Transverse colon (tissue), 4 donors: ENCODE measurements at regions not wholly inside any gene's neighbourhood (a gene's known extent, or its start where the extent isn't known, plus 50 kb on each side); places are given as distances from the start of the nearest gene placed in this dataset.

ENCODE experiments used
- POLR2A ChIP-seq: fragments of 450-650 bp; IDR thresholded peaks from one replicate; pipeline ENCODE4 v1.6.1; 2016; ENCODE audit warnings: antibody characterized with exemption, mild to moderate bottlenecking, moderate library complexity
- POLR2AphosphoS5 ChIP-seq, 3 donors: sonication (generic); formaldehyde crosslinking; IDR thresholded peaks; one replicate each; pipeline ENCODE4 v1.6.1; 2016; ENCODE audit warnings: antibody characterized with exemption in 3 of 3
- TF ChIP-seq, protein P1 (sequence below), 5 experiments: fragments of 200-600 bp in 3 of 5; fragments of 450-650 bp in 2 of 5; sonication (generic) in 3 of 5; IDR thresholded peaks; 1 replicate in 2 of 5; 2 replicates in 3 of 5; pipeline ENCODE4 v1.5.1; 2016 to 2017; ENCODE audit warnings: antibody characterized with exemption in 5 of 5, inconsistent platforms in 3 of 5, mild to moderate bottlenecking in 2 of 5, moderate library complexity in 1 of 5

DNA sequence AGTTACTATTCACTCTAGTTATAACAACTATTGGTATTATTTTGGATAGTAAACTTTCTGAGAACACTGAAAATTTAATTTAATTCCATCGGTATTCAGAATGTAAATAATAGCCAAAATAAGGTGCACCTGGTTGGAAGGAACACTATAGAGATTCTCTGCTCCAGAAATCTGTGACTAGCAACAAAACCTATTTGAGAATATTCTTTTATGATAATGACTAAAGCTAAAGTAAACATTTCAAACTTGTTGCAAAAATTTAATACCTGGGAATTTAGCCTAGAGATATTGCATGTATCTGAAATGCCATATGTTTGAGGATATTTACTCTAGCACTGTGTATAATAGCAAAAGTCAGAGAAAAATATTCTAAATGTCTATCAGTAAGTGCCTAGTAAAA, 144.1 kb downstream of the PLK2 start:
- TF ChIP-seq, protein P1, sequence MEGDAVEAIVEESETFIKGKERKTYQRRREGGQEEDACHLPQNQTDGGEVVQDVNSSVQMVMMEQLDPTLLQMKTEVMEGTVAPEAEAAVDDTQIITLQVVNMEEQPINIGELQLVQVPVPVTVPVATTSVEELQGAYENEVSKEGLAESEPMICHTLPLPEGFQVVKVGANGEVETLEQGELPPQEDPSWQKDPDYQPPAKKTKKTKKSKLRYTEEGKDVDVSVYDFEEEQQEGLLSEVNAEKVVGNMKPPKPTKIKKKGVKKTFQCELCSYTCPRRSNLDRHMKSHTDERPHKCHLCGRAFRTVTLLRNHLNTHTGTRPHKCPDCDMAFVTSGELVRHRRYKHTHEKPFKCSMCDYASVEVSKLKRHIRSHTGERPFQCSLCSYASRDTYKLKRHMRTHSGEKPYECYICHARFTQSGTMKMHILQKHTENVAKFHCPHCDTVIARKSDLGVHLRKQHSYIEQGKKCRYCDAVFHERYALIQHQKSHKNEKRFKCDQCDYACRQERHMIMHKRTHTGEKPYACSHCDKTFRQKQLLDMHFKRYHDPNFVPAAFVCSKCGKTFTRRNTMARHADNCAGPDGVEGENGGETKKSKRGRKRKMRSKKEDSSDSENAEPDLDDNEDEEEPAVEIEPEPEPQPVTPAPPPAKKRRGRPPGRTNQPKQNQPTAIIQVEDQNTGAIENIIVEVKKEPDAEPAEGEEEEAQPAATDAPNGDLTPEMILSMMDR (IDR thresholded peaks at IDR 0.05), result no peak
- TF ChIP-seq POLR2AphosphoS5 (IDR thresholded peaks at IDR 0.05), result no peak
- TF ChIP-seq POLR2A, result no peak
